G401.6 (cell line): ENCODE measurements at regions not wholly inside any gene's neighbourhood (a gene's known extent, or its start where the extent isn't known, plus 50 kb on each side); places are given as distances from the start of the nearest gene placed in this dataset.
A peak's percentile ranks its signal among the peaks of the same experiment; 100 is the strongest.
"Not testable (repeated sequence)": the region's sequence is repeated elsewhere in the genome, so short reads cannot be mapped to it uniquely, and the experiment has no call there.

Experiments used
- FAIRE-seq: peaks from 2 replicates; lab custom pipeline; 2012; peaks lifted over from hg19 to GRCh38; lab: Jason Lieb, UNC

DNA sequence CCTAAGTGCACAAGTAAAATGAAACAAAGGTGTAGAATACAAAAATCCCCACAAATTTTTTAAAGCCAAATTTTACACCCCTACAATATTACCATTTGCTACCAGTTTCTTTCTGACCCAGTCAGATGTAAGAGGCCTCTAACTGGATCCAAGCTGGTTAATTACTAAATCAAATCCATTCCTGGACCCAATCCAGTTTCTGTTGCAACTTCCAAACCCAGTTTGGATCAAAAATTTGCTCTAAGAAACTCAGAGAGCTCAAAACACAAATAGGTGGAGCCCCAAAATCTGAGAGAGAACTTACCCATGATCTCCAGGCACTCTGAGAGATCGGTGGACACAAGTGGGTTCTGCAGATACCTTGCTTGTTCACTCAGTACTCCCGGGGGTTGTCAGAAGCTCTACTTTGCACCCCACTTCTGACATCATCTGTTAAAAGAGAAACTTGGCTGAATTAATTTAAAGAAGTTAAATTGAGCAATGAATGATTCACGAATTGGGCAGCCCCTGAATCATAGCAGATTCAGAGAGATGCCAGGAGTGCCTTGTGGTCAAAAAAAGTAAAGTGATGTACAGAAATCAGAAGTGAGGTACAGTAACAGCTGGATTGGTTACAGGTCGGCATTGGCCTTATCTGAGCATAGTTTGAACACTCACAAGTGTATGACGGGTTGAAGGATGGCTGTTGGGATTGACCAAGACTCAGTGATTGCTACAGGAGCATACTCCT lies 448.0 kb downstream of the KCNT2 start:
- no peak for FAIRE-seq

GRCh38 chr1:196155586-196155985 lies 452.7 kb downstream of the KCNT2 start:
- no peak for FAIRE-seq

GRCh38 chr1:196152975-196153374 lies 455.3 kb downstream of the KCNT2 start:
- no peak for FAIRE-seq

DNA sequence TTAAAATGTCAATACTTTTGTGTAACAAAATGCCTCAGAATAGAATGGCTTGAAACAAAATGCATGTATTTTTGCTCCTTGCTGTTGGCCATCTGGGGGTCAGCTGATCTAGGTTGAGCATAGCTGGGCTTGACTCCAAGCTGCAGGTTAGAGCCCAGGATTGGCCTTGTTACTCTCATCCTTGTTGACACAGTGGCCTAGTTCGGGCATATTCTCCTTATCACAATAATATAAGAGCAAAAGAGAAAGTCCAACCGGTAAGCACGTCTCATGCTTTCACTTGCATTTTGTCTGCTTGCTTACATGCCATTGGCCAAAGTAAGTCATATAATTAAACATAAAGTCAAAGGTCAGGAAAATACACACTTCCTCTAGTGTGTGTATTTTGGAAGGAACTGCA lies 456.2 kb downstream of the KCNT2 start:
- no peak for FAIRE-seq

- FAIRE-seq: peak; percentile 97
These were observed 459.8 kb downstream of the KCNT2 start for GRCh38 chr1:196148367-196148970.

- FAIRE-seq: no peak
These were observed 460.7 kb downstream of the KCNT2 start for GRCh38 chr1:196147530-196147929.

- not testable (repeated sequence) for FAIRE-seq
These were observed 463.1 kb downstream of the KCNT2 start for GRCh38 chr1:196145151-196145550.

DNA sequence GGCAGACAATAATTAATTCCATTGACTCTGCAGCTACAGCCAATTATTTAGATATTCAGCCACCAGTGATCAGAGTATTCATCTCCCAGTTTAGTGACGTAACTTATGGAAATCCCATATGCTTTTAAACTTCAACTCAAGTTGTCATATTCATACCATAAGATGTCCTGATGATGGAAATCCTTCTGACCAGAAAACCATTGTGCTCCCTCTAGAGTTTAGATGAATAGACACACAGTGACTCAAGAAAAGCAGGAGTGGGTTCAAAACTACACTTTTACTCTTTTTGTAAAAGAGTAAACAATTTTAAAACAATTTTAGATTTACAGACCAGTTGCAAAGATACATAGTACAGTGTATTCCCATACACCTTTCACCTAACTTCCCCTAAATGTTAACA lies 463.7 kb downstream of the KCNT2 start:
- no peak for FAIRE-seq

DNA sequence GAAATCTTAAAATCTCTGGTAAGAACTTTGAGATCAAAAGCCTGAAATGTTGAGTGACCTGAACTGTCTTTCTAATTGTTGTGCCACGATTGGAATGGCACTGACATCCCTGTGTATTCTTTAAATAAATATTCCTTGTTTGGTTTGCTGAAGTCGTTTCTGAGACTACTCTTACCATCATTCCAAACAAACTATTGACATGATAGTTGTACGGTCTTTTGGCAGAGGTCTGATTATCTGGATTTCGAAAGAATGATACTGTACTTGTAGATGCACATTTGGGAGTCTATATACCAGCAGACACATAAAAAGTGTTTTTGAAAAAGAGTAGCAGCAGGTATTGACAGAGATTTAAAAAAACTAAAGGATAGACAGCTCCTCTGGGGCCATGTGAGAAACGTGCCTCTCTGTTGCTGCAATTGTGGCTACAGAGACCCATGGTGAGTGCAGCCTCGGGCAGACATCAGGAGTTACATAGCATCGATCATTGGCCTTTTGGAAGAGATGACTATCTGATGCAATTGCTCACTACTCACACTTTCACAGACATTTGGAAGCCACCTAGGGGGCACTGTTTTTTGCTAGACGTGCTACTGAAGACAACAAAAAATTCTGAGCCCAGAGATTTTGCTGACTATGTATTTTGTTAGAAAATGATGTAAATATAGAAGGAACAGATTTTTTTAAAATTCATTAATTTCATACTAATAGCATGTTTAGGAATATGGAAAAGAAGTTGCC lies 464.5 kb downstream of the KCNT2 start:
- FAIRE-seq: no peak

GRCh38 chr1:196142111-196142640 lies 466.1 kb downstream of the KCNT2 start:
- FAIRE-seq: no peak

DNA sequence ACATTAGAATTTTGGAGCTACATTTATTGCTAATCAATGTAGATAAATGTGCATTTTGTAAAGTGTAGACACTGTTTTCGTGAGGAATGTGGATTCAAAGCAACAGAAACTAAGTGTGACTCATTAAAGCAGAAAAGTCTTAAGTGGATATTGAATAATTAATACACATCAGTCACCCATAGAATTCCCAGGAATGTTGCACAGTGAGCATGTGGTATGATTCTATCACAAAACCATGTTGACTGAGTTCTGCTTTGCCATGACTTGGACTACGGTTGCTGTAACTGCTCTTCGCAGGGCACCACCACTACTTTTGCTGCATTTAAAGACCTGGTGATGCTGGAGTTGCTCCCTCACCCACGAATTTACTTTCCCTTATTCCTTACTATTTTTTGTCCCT lies 471.8 kb downstream of the KCNT2 start:
- no peak for FAIRE-seq

DNA sequence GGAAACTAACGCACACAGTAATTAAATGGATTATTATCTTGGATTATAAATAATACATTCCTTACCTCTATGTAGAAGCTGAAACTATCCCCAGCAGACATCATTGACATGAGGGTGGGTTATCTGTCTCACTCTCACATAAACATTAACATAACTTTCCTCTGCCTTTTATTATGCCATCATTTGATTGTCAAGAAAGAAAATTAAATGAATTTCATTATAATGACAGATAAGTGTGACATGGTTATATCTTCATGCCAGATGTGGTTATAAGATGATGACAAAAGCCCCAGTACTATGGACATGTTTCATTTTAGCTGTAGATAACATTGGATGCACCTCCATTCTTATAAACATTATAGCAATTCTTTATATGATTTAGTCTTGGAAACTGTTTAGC lies 476.5 kb downstream of the KCNT2 start:
- FAIRE-seq: no peak

DNA sequence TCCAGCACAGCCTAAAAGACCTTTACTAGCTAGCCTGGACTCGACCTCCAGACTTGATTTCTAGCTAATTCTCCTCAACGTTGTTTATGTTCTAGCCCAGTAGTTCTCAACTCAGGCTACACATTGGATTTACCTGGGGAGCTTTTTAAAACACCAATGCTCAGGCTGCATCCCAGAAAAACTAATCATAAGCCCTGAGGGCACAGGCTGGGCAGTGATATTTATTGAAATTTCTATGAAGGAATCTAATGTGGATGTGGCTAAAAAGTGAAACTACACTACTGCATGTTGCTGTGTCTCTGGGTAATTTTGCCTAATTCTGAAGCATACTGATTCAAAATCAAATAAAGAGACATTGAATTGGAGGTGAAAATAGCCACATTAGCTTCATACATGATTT lies 479.4 kb downstream of the KCNT2 start:
- no peak for FAIRE-seq

GRCh38 chr1:196121181-196121580 lies 487.1 kb downstream of the KCNT2 start:
- no peak for FAIRE-seq

DNA sequence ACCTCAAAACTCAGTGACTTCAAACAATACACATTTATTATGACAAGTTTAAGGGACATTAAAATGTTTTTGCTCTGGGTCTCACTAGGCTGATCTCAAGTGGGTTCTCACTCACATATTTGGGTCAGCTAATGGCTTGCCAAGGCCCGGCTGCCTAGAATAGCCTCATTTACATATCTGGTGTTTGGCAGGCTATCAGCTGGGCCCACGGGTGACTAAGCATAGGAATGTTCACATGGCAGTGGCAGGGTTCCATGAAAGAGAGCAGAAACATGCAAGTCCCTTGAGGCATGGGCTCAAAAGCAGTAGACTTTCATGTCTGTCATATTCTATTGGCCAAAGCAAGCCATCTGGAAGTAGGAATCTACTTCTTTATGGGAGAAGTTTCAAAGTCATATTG lies 492.6 kb downstream of the KCNT2 start:
- FAIRE-seq: no peak

- no peak for FAIRE-seq
These were observed 494.0 kb downstream of the KCNT2 start for GRCh38 chr1:196114193-196114592.

- not testable (repeated sequence) for FAIRE-seq
These were observed 499.2 kb downstream of the KCNT2 start for GRCh38 chr1:196108990-196109389.

- FAIRE-seq: no peak
These were observed 502.3 kb downstream of the KCNT2 start for GRCh38 chr1:196105901-196106300.

DNA sequence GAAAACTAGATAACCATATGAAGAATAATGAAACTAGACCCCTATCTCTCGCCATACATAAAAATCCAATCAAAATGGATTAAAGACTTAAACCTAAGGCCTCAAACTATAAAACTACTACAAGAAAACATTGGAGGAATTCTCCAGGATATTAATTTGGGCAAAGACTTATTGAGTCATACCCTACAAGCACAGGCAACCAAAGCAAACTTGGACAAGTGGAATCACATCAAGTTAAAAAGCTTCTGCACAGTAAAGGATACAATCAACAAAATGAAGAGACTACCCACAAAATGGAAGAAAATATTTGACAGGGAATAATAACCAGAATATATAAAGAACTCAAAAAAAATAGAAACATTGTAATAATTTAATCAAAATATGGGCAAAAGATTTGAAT lies 505.4 kb downstream of the KCNT2 start:
- FAIRE-seq: no peak

GRCh38 chr1:196098000-196098399 lies 510.2 kb downstream of the KCNT2 start:
- no peak for FAIRE-seq

DNA sequence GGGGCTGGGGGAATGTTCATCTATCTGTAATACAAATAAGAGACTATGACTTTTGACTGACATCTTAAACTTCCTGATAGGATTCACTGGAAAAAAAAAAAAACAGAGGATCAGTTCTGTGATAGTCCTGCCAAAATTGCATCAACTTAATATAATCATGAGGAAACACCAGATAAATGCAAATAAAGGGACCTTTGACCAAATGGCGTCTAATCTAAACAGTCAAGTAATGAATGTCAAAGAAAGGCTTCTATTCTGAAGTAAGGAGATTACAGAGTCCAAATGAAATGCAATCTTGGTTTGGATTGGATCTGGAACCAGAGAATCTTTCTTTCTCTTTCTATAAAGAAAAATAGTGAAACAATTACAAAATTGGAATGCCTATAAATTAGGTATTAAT lies 513.4 kb downstream of the KCNT2 start:
- no peak for FAIRE-seq

DNA sequence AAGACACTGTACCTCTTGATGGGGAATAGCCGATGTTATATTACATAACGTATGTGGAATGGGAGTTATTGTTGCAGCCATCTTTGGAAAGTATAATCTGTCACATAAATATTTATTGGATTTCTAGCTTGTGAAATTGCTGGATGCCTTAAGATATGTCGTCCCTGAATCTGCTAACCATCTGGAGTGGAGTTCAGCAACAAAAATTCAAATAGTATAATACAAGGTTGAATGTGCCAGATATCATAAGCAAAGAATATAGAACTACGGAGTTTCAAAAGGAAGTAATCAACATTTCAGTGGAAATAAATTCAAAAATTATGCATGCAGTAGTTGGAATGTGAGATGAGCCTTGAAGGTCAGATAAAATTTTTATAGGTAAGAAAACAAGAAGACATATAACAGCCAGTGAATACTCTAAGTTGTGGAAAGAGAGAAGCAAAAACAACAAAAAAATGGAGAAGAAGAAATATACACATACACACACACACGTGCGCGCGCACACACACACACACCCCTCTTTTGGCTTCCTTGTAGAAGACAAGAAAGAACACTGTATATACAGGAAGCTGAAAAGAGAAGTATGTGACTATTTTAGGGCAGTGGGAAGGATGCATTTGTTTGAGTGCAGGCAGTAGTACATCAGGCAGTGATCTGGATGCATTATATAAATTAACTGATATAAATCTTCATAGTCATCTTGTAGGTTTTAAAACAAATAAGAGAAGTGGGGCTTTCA lies 516.7 kb downstream of the KCNT2 start:
- FAIRE-seq: no peak

- no peak for FAIRE-seq
These were observed 518.0 kb downstream of the KCNT2 start for GRCh38 chr1:196090226-196090625.
